Activated CD4-positive, alpha-beta T cell treated with anti-CD3 and anti-CD28 coated beads, Interleukin-2, amount 50 U/mL, for 16 hours (primary cell): ENCODE measurements at regions not wholly inside any gene's neighbourhood (a gene's known extent, or its start where the extent isn't known, plus 50 kb on each side); places are given as distances from the start of the nearest gene placed in this dataset.
A peak's percentile ranks its signal among the peaks of the same experiment; 100 is the strongest.
"Not testable (repeated sequence)": the region's sequence is repeated elsewhere in the genome, so short reads cannot be mapped to it uniquely, and the experiment has no call there.

Source experiments
- DNase-seq: peaks from one replicate; pipeline ENCODE4 v3.0.0-alpha.2; 2020

- no peak for DNase-seq
Observed at GRCh38 chr17:64771980-64772844, 110.1 kb upstream of the SMURF2 start.

- DNase-seq = no peak
Observed at GRCh38 chr17:64769712-64770111, 107.6 kb upstream of the SMURF2 start.

- no peak for DNase-seq
Observed at GRCh38 chr17:64767269-64767997, 105.3 kb upstream of the SMURF2 start.

GRCh38 chr17:64765191-64765889, 103.2 kb upstream of the SMURF2 start:
- DNase-seq = no peak

- DNase-seq = no peak
Observed at GRCh38 chr17:64750891-64751677, 89.0 kb upstream of the SMURF2 start.

- DNase-seq = no peak
Observed at GRCh38 chr17:64750478-64750877, 88.4 kb upstream of the SMURF2 start.

- no peak for DNase-seq
Observed at GRCh38 chr17:64749306-64749705, 87.2 kb upstream of the SMURF2 start.

- no peak for DNase-seq
Observed at GRCh38 chr17:64747938-64748540, 85.9 kb upstream of the SMURF2 start.

GRCh38 chr17:64742326-64742725, 80.2 kb upstream of the SMURF2 start:
- DNase-seq = no peak

GRCh38 chr17:64741916-64742315, 79.8 kb upstream of the SMURF2 start:
- not testable (repeated sequence) for DNase-seq

GRCh38 chr17:64741038-64741641, 79.0 kb upstream of the SMURF2 start:
- no peak for DNase-seq

GRCh38 chr17:64739316-64740058, 77.4 kb upstream of the SMURF2 start:
- no peak for DNase-seq

- DNase-seq = peak; percentile 55
Observed at GRCh38 chr17:64736804-64737492, 74.8 kb upstream of the SMURF2 start.

GRCh38 chr17:64732336-64733006, 70.4 kb upstream of the SMURF2 start:
- DNase-seq = no peak

GRCh38 chr17:64730023-64730422, 67.9 kb upstream of the SMURF2 start:
- DNase-seq = not testable (repeated sequence)

GRCh38 chr17:64729201-64729600, 67.1 kb upstream of the SMURF2 start:
- no peak for DNase-seq

GRCh38 chr17:64728041-64728695, 66.1 kb upstream of the SMURF2 start:
- DNase-seq = no peak

GRCh38 chr17:64726025-64726424, 63.9 kb upstream of the SMURF2 start:
- not testable (repeated sequence) for DNase-seq

- DNase-seq = not testable (repeated sequence)
Observed at GRCh38 chr17:64724246-64724645, 62.1 kb upstream of the SMURF2 start.
